Esophagus squamous epithelium (tissue), 4 donors: ENCODE measurements at regions not wholly inside any gene's neighbourhood (a gene's known extent, or its start where the extent isn't known, plus 50 kb on each side); places are given as distances from the start of the nearest gene placed in this dataset.

Experiments used
- CTCF ChIP-seq, 6 experiments: fragments of 450-650 bp in 4 of 6; fragments of 200-600 bp in 2 of 6; sonication (generic) in 2 of 6; IDR thresholded peaks; one replicate each; pipeline ENCODE4 v1.5.1; 2016 to 2019; ENCODE audit warnings: antibody characterized with exemption in 6 of 6, mild to moderate bottlenecking in 4 of 6, moderate library complexity in 4 of 6
- POLR2A ChIP-seq, 4 donors: fragments of 450-650 bp; IDR thresholded peaks; one replicate each; pipeline ENCODE4 v1.6.1; 2017; ENCODE audit warnings: antibody characterized with exemption in 4 of 4, mild to moderate bottlenecking in 4 of 4, moderate library complexity in 3 of 4

- TF ChIP-seq CTCF (IDR thresholded peaks at IDR 0.05) (no peak), POLR2A (IDR thresholded peaks at IDR 0.05) (no peak)
These were observed 310.3 kb upstream of the DLGAP1 start for GRCh38 chr18:4765401-4765800.
